AG04449 (cell line): ENCODE measurements at regions not wholly inside any gene's neighbourhood (a gene's known extent, or its start where the extent isn't known, plus 50 kb on each side); places are given as distances from the start of the nearest gene placed in this dataset.
"Not testable (repeated sequence)": the region's sequence is repeated elsewhere in the genome, so short reads cannot be mapped to it uniquely, and the experiment has no call there.

ENCODE experiments used
- CTCF ChIA-PET: fragments of 350-600 bp; formaldehyde crosslinking; extraction: SDS; loops from one replicate; lab custom pipeline; 2021; ENCODE audit warnings: antibody characterized with exemption; lab: Yijun Ruan, JAX
- POLR2A ChIA-PET: fragments of 400-600, 350-600 bp; formaldehyde crosslinking; extraction: SDS; loops from one replicate; lab custom pipeline; 2020; ENCODE audit warnings: antibody characterized with exemption, inconsistent platforms; lab: Yijun Ruan, JAX
- DNase-seq: peaks from one replicate; pipeline ENCODE4 v3.0.0-alpha.2; 2010; ENCODE audit warnings: low read depth, low spot score
- H3K4me3 ChIP-seq: 2 replicates; pipeline ENCODE4 v1.5.1; 2011; ENCODE audit warnings: low read depth, mild to moderate bottlenecking, control low read depth, low read length
- CTCF ChIP-seq: IDR thresholded peaks from one replicate; pipeline ENCODE4 v1.5.1; 2011; ENCODE audit warnings: mild to moderate bottlenecking, moderate library complexity, low read length, control low read depth, inconsistent platforms; ENCODE audit not compliant: insufficient read depth; ENCODE audit errors: missing control alignments

GRCh38 chr6:92109956-92110355, 1309.4 kb downstream of the EPHA7 start:
- CTCF ChIA-PET: no interaction called here
- no peak for DNase-seq
- H3K4me3 ChIP-seq: no peak overlapping the region
- TF ChIP-seq CTCF: no peak
- POLR2A ChIA-PET: no interaction called here

- no peak for TF ChIP-seq CTCF
- DNase-seq: no peak
- H3K4me3 ChIP-seq: no peak overlapping the region
- CTCF ChIA-PET: no interaction called here
- POLR2A ChIA-PET: no interaction called here
Measured at GRCh38 chr6:92109256-92109655, 1310.1 kb downstream of the EPHA7 start.

- no peak for TF ChIP-seq CTCF
- POLR2A ChIA-PET: no interaction called here
- no peak for DNase-seq
- no peak overlapping the region for H3K4me3 ChIP-seq
- CTCF ChIA-PET: no interaction called here
Measured at GRCh38 chr6:92086750-92087149, 1332.6 kb downstream of the EPHA7 start.

GRCh38 chr6:92083914-92084313, 1335.4 kb downstream of the EPHA7 start:
- CTCF ChIA-PET, POLR2A ChIA-PET, DNase-seq, H3K4me3 ChIP-seq: not testable (repeated sequence)

- ChIA-PET POLR2A (no interaction called here), CTCF (no interaction called here)
- no peak for DNase-seq
- no peak overlapping the region for H3K4me3 ChIP-seq
- TF ChIP-seq CTCF: no peak
Measured at GRCh38 chr6:92072387-92072786, 1347.0 kb downstream of the EPHA7 start.

GRCh38 chr6:92069781-92070180, 1349.6 kb downstream of the EPHA7 start:
- no peak for DNase-seq
- CTCF ChIA-PET: no interaction called here
- no peak overlapping the region for H3K4me3 ChIP-seq
- TF ChIP-seq CTCF: no peak
- POLR2A ChIA-PET: no interaction called here

- TF ChIP-seq CTCF: no peak
- ChIA-PET CTCF (no interaction called here), POLR2A (no interaction called here)
- H3K4me3 ChIP-seq: no peak overlapping the region
- no peak for DNase-seq
Measured at GRCh38 chr6:92052513-92052912, 1366.8 kb downstream of the EPHA7 start.
